NCI-H526 (cell line): ENCODE measurements at regions not wholly inside any gene's neighbourhood (a gene's known extent, or its start where the extent isn't known, plus 50 kb on each side); places are given as distances from the start of the nearest gene placed in this dataset.
A peak's percentile ranks its signal among the peaks of the same experiment; 100 is the strongest.
"Not testable (repeated sequence)": the region's sequence is repeated elsewhere in the genome, so short reads cannot be mapped to it uniquely, and the experiment has no call there.

Experiments used
- DNase-seq, 2 experiments: peaks; one replicate each; lab custom pipeline; 2025; lab: John Stamatoyannopoulos, UW

DNA sequence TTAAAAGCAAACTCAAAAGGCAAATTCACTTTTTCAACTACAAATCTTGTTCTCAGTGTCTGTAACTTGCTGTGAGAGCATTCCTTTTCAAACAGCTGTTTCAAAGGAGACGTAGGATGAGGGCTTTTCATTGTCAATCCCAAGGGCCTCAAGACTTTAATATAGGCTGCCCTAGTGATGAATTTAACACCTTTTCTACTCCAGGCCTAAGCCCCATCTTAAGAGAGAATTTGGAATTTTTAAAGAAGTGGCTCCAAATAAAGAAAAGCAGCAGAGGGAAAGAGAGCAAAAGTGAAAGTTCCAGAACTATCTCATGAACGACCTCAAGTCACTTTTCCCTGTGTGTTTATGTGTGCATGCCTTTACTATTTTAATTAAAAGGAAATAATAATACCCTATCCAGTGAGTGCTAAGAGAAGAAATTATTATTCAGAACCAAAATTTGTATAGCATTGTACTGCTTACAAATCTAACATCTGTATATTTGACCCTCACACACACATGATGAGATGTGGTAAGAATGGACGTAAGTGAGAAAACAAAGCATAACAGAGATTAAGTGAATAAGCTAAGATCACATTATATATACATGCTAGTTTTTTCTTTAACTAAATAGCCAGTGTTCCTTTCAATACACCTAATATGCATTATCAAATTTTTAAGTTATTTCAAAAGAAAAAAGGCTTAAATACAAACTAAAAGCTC is 196.4 kb downstream of the VGLL3 start:
- no peak for DNase-seq

DNA sequence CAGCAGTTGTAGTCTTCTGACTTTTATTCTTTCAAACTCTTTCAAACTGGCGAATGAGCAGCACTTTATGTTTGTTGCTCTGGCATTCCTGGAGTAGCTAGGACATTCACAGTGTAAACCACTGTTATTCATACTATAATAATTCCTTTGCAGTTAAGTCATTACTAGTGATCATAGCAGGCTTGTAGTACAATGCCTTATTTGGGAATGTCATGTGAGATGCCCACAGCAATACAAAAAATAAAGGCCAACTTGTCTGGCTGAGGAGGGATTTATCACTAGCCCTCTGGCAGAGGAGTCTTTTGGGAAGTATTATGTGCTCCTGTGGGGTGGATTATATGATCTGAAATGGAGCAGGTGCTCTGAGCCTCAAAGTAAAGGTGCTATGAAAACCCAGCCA is 197.2 kb downstream of the VGLL3 start:
- no peak for DNase-seq

DNA sequence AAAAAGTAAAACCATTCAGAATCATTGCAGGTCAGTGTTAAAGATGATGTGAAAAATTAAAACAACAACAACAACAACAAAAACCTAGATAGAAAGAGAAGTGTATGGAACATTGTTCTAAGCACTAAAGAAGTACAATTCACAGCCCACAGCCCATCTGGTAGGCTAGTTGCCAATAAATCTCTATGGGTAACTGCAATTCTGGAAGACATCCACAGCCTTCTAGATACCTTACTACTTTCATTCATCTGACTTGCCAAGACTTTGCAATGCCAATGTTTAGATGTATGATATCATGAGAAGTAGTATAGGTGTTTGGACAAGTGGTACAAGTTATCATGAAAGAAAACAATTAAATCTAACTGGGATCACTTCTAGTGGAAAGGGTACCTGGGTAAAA is 198.6 kb downstream of the VGLL3 start:
- DNase-seq, result no peak

DNA sequence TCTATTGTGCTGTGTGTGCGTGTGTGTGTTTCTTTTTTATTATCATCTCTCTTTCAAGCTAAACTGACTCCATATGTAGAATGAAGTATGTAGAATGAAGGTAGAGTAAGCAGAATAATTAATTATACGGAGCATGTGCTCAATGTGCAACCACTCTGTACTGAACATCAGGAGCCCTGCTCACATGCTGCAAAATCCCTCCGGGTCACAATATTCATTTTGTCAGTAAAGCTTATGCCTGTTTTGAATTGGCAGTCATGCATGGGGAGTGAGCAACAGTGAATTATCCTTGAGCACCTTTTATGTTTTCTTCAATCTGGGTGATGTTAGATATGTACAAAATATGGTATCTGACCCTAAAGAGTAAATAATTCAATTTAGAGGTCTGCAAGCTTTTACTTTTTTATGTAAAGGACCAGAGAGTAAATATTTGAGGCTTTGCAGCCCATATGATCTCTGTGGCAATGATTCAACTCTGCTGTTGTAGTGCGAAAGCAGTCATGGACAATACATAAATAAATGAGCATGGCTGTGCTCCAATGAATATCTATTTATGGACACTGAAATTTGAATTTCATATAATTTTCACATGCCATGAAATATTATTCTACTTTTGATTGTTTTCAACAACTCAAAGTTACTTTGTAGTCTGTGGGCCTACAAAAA is 199.9 kb downstream of the VGLL3 start:
- DNase-seq, result no peak

DNA sequence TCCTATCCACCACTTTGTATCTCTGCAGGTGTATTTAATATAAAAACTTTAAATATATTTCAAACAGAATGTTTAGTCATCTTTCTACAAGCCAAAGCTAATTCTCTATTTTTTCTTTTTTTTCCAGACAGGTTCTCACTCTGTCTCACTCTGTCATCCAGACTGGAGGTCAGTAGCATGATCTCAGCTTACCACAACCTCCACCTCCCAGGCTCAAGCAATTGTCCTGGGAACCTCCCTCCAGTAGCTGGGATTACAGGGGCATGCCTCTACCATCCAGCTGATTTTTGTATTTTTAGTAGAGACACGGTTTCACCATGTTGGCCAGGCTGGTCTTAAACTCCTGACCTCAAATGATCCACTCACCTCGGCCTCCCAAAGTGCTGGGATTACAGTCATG is 202.6 kb downstream of the VGLL3 start:
- DNase-seq, result no peak

DNA sequence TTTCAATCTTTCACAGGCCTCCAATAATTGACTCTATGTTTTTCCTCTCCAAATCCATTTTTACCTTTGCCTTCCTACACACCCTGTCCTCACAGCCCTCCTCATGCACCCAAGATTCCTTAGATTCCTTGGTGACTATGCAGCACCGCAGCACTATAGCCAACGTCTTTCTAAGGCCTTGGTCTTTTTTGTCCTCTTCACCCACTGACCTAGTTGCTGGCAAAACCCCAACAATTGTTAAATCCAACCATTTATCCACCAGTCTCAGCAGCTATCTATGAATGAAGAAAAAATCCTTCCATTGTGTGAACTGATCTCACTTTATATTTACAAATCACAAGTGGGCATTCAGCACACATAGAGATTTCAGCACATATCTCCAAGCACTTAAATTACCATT is 203.9 kb downstream of the VGLL3 start:
- no peak for DNase-seq

DNA sequence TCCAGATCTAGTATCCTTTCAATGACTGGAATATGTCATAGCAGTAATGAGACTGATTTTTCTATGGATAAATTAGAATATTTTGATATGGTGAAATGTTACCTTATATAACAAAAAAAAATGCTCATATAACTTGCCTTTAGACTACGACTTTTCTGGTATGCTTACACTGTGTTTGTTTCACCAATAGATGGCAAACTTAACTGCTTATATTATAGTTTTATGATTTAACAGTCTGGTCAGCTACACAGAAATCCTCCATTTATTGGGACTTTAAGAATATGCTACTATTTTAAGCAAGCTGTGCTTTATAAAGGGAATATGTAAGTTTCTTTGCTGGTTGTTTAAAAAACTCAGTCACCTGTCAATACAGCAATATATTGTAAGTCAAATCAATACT is 205.6 kb downstream of the VGLL3 start:
- DNase-seq, result peak in 1 of 2 experiments; percentile 12

DNA sequence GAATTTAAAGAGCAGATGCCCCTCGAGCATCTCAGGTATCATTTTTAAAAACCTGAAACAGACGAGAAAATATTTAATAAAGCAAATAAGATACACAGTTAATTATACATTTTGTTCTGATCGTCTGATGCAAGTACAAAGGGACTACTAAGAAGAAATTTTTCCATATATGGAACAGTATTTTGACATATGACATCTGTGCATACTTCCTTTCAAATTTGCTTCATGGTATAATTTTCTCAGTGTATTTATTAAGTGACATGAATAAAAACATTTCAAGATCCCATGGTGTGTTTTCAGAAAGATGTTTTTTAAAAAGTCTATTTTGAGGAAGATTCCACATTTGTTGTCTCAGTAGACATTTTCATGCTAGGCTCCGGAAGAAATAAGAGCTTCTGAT is 208.1 kb downstream of the VGLL3 start:
- DNase-seq, result no peak

DNA sequence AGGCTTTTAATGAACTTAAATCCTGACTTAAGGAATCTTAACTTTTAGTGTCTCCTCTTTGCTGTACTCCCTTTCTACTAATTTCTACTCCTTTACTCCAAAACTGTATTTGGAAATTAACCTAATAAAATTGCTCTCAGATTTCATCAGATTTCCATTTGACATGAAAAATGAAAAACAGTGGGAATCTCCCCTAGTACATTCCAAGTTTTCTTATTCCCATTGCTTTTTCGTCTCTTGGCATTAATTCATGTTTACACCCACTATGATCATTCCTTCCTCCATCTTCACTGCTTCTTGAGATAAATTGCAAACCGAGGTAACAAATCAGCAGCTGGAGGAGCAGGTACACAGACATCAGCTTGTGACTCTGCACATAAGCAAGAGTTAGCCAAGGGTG is 208.7 kb downstream of the VGLL3 start:
- DNase-seq, result no peak

DNA sequence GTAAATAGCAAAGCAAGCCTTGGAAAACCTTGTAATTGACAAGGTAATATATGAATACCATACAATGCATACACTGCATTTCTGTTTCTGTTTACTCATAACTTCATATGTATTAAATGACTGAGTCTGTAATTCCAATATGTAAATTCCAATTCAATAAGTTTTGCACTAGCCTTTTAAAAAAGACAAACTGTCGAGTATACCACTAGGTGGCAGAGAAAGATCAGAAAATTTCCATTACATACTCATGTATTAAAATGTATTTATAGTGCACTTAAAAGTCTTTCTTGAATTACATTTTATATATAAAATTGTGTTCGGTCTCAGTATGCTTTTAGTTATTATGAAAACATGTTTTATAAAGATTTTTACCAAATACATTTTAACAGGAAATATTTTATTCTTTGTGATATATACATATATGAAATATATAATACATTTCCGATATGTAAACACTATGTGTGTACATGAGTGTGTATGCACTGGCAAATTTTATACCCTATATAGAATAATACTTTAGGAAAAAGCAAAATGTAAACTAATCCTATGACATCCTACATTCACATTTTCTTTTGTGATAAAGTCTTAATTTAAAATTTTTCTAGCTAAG is 216.8 kb downstream of the VGLL3 start:
- peak; percentile 36 to 55 for DNase-seq

DNA sequence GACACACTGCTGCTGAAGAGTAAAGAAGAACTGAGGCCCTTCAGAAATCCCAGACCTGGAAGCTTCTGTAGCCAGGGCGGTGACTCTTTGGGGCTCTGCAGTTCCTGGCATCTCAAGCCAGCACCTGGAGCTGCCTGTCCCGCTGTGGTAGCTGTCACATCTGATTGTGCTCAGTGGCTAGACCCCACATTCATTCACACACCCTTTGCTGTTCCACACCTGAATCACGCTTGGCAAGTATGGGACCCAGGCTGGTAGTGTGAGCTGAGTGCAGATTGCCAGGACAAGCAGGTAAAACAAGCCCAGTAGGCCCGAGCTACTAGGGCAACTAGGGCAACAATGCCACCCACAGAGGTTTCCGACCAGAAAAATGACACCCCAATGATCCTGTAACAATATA is 218.2 kb downstream of the VGLL3 start:
- no peak for DNase-seq

DNA sequence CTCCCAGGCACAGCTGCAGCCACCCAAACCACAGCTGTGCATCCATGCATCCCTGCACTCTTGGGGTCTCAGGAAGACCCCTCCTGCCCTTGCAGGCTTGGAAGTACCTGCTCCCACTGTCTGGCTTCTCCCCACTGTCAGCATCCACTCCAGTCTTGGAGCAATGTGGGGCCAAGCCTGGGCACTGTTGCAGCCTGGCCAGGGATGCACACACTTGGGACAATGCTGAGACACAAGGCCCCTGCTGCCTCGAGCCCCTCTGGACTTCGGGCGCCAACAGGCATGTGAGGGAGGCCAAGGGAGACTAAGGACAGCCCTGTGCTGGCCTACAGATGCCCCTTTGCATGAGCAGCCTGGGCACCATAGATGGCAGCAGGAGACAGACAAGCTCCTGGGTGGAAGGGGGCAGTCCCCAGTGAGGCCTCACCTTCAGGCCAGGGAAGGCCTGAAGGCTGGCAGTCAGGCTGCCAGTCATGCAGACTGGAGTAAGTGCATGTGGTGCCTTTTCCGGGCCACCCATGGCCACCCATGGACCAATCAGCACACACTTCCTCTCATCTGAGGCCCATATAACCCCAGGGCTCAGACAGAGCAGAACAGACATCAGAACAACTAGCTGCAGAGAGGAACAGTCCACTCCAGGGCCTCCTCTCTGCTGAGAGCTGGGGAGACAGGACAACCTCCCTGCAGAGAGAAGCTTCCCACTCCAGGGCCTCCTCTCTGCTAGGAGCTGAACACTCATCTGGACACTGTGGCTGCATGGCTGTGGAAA is 219.0 kb downstream of the VGLL3 start:
- DNase-seq, result no peak

DNA sequence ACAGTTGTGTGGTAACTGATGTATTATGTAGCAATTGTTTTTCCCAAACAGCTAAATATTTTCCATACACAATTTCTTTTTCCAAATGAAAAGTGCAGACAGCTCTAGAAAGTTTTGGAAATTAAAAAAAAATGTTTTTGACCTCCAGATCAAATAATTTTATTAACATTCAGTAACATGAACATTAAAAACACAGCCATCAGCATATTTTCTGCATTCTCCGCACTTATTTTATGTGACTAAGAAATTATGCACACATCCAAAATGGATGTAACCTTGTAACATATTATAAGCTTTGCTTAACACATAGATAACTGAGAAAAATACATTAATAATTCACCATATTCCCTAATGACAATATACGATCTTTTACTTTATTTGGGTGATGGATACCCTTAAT is 224.6 kb downstream of the VGLL3 start:
- DNase-seq, result no peak

DNA sequence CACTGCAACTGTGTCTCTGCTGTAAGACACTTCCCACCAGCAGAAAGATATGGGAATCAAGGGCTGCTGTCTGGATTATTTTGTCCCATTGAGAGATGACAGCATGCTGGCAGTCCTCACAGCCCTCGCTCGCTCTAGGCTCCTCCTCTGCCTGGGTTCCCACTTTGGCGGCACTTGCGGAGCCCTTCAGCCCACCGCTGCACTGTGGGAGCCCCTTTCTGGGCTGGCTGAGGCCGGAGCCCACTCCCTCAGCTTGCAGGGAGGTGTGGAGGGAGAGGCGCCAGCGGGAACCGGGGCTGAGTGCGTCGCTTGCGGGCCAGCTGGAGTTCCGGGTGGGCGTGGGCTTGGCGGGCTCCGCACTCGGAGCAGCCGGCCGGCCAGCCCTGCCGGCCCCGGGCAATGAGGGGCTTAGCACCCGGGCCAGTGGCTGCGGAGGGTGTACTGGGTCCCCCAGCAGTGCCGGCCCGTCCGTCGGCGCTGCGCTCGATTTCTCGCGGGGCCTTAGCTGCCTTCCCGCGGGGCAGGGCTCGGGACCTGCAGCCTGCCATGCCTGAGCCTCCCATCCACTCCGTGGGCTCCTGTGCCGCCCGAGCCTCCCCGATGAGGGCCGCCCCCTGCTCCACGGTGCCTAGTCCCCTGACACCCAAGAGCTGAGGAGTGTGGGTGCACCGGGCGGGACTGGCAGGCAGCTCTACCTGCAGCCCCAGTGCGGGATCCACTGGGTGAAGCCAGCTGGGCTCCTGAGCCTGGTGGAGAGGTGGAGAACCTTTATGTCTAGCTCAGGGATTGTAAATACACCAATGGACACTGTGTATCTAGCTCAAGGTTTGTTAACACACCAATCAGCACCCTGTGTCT is 233.4 kb downstream of the VGLL3 start:
- not testable (repeated sequence) for DNase-seq

DNA sequence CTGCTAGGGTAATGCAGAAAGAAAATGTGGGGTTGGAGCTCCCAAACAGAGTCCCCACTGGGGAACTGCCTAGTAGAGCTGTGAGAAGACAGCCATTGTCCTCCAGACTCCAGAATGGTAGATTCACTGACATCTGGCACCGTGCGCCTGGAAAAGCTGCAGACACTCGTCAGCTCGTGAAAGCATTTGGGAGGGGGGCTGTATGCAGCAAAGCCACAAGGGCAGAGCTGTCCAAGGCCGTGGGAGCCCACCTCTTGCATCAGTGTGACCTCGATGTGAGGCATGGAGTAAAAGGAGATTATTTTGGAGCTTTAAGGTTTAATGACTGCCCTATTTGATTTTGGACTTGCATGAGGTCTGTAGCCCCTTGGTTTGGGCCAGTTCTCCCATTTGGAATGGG is 242.9 kb downstream of the VGLL3 start:
- no peak for DNase-seq

DNA sequence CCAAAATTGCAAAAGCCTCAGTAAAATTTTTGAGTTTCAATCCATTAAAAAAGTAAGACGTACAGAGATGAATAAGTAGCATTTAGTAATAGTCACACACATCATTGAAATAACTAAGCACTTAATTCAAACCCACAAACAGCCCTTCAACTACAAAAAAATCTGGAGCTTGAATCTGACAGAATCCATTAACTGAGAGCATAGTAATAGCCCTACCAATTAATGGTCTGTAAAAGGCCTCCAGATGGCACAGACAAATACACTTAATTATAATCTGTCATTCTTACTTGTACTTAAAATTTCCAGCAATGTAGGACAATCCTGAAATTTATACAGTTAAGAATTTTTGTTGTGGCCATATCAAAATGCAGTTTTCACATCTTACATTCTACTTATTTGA is 246.9 kb downstream of the VGLL3 start:
- no peak for DNase-seq

DNA sequence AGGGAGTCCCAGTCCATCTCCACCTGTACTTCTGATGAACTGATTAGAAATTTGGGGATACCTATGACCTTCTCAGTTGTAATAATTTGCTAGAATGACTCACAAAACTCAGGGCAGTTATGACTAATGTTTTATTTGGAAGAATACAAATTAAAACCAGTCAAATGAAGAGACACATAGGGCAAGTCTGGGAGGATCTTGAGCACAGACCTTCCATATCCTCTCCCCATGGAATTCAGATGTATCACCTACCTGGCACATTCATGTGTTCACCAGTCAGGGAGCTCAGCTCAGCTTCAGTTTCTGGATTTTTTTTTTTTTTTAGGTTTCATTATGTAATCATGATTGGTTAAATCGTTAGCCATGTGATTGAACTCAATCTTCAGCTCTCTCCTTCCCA is 247.7 kb downstream of the VGLL3 start:
- DNase-seq, result no peak

DNA sequence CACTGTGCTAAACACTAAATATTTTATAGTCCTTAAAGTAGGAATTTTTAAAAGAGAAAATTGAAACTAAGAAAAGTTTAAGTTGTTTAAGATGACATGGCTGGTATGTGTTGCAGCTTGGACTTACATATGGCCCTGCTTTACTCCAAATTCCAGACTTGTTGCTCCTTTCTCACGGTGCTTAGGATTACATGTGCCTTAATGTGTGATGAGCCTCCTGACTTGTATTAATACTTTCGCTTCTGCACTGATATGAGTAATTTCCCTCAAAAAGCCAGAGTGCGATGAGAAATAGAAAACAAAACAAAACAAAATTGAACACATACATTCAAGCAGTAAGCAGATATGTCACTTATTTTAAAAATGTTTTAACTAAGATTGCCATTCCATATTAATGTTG is 250.2 kb downstream of the VGLL3 start:
- no peak for DNase-seq

DNA sequence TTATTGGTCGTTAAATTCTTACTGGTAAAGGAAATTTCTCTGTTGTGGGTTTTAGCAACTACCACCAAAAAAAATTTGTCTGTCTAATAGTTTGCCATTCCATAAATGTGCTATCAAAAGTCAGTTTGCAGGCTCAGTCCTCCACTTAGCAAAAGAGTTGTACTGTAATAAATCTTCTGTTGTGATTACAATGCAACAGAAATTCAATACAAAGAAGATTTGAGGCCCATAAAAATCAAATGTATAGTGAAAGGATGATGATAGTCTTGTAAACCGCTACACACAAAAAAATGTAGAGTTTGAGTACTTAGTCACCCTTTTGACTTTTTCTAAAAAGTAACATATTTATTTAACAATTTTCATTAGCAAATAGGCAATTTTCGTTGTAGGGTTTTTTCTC is 251.7 kb downstream of the VGLL3 start:
- DNase-seq, result no peak

DNA sequence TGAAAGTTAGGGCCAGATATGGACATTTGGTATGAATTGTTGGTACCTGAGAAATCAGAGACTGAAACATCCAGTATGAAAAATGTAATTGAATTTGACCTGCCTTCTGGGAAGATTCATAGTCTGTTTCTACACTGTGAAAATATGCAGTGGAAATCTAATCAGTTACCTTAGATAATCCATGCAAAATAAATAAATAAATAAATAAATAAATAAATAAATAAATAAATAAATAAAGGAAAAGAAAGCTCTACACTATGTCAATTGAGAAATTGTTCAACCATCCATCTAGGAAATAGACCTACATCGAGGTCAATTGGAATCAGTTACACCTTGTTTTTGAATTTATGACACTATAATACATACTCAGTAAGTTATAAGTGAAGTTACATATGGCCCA is 252.3 kb downstream of the VGLL3 start:
- no peak for DNase-seq

DNA sequence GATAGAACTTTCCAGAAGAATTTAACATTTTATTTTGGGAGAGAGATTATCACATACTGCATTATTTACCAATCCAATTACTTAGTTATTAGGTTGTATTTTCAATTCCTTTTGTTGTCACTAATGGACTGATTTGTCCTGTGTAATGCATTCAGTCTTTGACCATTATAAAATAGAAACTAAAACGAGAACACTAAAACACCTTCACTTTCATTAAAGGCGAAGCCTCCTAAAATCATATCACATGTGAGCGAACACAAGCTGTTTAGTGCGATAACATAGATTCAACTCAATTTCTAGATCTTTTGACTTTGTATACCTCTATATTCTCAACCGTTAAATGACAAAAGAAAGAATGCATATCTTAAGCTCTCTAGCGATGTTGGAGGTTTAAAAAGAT is 253.4 kb downstream of the VGLL3 start:
- DNase-seq, result no peak

DNA sequence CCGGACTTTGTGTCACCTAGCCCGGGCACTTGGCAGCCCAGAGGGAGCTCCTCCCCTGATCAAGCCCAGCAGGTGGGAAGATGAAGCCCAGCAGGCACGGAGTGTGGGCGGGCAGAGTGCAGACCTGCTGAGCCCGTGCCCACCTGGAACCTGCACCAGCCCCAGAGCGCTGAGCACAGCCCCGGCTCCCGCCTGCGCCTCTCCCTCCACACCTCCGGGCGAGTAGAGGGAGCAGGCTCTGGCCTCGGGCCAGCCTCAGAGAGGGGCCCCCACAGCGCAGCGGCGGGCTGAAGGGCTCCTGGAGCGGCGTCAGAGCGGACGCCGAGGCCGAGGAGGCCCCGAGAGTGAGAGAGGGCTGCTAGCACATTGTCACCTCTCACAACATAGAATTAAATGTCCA is 257.7 kb downstream of the VGLL3 start:
- no peak for DNase-seq
